ENCODE measurements at regions not wholly inside any gene's neighbourhood (a gene's known extent, or its start where the extent isn't known, plus 50 kb on each side); places are given as distances from the start of the nearest gene placed in this dataset.

GRCh38 chr12:40444174-40444573 is 219.4 kb downstream of the LRRK2 start:
- Mint-ChIP-seq H3K36me3 (ENCODE audit: low read depth) (no peaks in the 10 kb centered on the region), H3K27me3 (ENCODE audit: insufficient read depth, low read depth, poor library complexity) (peaks cover 2% of the 10 kb centered on the region), H3K4me1 (no peaks in the 10 kb centered on the region), H3K9me3 (no peaks in the 10 kb centered on the region), H3K27ac (no peak overlapping the region; the same call in 1 of the 2 replicates), H3K4me3 (no peak overlapping the region)
- Histone ChIP-seq H3K9me2 (ENCODE audit: insufficient read depth) (no peaks in the 10 kb centered on the region), H2AFZ (peak overlapping the region; percentile 77; the same call in 1 of the 2 replicates), H3K36me3 (ENCODE audit: insufficient read depth) (no peaks in the 10 kb centered on the region), H3K4me1 (ENCODE audit: insufficient read depth) (no peaks in the 10 kb centered on the region), H3K79me2 (replicated peaks; ENCODE audit: insufficient read depth) (no peaks in the 10 kb centered on the region), H4K20me1 (replicated peaks; ENCODE audit: insufficient read depth) (no peaks in the 10 kb centered on the region), H3K27me3 (ENCODE audit: insufficient read depth) (no peaks in the 10 kb centered on the region), H3K27ac (ENCODE audit: low read depth) (no peak overlapping the region), H3F3A (replicated peaks; ENCODE audit: low read depth) (no peaks in the 10 kb centered on the region), H3K4me3 (no peak overlapping the region), H3K4me2 (no peak overlapping the region)
- DNase-seq (ENCODE audit: low spot score) (peak; percentile 5), ATAC-seq (no peak)
- TF ChIP-seq, protein P1, sequence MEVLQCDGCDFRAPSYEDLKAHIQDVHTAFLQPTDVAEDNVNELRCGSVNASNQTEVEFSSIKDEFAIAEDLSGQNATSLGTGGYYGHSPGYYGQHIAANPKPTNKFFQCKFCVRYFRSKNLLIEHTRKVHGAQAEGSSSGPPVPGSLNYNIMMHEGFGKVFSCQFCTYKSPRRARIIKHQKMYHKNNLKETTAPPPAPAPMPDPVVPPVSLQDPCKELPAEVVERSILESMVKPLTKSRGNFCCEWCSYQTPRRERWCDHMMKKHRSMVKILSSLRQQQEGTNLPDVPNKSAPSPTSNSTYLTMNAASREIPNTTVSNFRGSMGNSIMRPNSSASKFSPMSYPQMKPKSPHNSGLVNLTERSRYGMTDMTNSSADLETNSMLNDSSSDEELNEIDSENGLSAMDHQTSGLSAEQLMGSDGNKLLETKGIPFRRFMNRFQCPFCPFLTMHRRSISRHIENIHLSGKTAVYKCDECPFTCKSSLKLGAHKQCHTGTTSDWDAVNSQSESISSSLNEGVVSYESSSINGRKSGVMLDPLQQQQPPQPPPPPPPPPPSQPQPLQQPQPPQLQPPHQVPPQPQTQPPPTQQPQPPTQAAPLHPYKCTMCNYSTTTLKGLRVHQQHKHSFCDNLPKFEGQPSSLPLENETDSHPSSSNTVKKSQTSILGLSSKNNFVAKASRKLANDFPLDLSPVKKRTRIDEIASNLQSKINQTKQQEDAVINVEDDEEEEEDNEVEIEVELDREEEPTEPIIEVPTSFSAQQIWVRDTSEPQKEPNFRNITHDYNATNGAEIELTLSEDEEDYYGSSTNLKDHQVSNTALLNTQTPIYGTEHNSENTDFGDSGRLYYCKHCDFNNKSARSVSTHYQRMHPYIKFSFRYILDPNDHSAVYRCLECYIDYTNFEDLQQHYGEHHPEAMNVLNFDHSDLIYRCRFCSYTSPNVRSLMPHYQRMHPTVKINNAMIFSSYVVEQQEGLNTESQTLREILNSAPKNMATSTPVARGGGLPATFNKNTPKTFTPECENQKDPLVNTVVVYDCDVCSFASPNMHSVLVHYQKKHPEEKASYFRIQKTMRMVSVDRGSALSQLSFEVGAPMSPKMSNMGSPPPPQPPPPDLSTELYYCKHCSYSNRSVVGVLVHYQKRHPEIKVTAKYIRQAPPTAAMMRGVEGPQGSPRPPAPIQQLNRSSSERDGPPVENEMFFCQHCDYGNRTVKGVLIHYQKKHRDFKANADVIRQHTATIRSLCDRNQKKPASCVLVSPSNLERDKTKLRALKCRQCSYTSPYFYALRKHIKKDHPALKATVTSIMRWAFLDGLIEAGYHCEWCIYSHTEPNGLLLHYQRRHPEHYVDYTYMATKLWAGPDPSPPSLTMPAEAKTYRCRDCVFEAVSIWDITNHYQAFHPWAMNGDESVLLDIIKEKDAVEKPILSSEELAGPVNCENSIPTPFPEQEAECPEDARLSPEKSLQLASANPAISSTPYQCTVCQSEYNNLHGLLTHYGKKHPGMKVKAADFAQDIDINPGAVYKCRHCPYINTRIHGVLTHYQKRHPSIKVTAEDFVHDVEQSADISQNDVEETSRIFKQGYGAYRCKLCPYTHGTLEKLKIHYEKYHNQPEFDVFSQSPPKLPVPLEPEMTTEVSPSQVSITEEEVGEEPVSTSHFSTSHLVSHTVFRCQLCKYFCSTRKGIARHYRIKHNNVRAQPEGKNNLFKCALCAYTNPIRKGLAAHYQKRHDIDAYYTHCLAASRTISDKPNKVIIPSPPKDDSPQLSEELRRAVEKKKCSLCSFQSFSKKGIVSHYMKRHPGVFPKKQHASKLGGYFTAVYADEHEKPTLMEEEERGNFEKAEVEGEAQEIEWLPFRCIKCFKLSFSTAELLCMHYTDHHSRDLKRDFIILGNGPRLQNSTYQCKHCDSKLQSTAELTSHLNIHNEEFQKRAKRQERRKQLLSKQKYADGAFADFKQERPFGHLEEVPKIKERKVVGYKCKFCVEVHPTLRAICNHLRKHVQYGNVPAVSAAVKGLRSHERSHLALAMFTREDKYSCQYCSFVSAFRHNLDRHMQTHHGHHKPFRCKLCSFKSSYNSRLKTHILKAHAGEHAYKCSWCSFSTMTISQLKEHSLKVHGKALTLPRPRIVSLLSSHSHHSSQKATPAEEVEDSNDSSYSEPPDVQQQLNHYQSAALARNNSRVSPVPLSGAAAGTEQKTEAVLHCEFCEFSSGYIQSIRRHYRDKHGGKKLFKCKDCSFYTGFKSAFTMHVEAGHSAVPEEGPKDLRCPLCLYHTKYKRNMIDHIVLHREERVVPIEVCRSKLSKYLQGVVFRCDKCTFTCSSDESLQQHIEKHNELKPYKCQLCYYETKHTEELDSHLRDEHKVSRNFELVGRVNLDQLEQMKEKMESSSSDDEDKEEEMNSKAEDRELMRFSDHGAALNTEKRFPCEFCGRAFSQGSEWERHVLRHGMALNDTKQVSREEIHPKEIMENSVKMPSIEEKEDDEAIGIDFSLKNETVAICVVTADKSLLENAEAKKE (CRISPR knock-in tag; IDR thresholded peaks at IDR 0.05), result no peak
- TF ChIP-seq STAT1 (IDR thresholded peaks at IDR 0.05; ENCODE audit: unreplicated experiment) (no peak), EZH2 (IDR thresholded peaks at IDR 0.05; ENCODE audit: low read depth, unreplicated experiment) (no peak), JUNB (IDR thresholded peaks at IDR 0.05; ENCODE audit: unreplicated experiment) (no peak), POLR2AphosphoS5 (IDR thresholded peaks at IDR 0.05; ENCODE audit: low read depth) (no peak), EZH2phosphoT487 (IDR thresholded peaks at IDR 0.05; ENCODE audit: unreplicated experiment) (no peak), ZNF331 (CRISPR knock-in tag; IDR thresholded peaks at IDR 0.05; ENCODE audit: low read depth) (no peak), ZNF114 (CRISPR knock-in tag; IDR thresholded peaks at IDR 0.05) (no peak), CREB1 (CRISPR knock-in tag; IDR thresholded peaks at IDR 0.05; ENCODE audit: low read depth) (no peak), NANOG (IDR thresholded peaks at IDR 0.05; ENCODE audit: borderline replicate concordance) (no peak), CTCF (conservative IDR thresholded peaks at IDR 0.05; ENCODE audit: low read depth in 2 of 2) (no peak)
- TF ChIP-seq, protein P2, sequence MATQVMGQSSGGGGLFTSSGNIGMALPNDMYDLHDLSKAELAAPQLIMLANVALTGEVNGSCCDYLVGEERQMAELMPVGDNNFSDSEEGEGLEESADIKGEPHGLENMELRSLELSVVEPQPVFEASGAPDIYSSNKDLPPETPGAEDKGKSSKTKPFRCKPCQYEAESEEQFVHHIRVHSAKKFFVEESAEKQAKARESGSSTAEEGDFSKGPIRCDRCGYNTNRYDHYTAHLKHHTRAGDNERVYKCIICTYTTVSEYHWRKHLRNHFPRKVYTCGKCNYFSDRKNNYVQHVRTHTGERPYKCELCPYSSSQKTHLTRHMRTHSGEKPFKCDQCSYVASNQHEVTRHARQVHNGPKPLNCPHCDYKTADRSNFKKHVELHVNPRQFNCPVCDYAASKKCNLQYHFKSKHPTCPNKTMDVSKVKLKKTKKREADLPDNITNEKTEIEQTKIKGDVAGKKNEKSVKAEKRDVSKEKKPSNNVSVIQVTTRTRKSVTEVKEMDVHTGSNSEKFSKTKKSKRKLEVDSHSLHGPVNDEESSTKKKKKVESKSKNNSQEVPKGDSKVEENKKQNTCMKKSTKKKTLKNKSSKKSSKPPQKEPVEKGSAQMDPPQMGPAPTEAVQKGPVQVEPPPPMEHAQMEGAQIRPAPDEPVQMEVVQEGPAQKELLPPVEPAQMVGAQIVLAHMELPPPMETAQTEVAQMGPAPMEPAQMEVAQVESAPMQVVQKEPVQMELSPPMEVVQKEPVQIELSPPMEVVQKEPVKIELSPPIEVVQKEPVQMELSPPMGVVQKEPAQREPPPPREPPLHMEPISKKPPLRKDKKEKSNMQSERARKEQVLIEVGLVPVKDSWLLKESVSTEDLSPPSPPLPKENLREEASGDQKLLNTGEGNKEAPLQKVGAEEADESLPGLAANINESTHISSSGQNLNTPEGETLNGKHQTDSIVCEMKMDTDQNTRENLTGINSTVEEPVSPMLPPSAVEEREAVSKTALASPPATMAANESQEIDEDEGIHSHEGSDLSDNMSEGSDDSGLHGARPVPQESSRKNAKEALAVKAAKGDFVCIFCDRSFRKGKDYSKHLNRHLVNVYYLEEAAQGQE (IDR thresholded peaks at IDR 0.05; ENCODE audit: unreplicated experiment), result no peak
- TF ChIP-seq, protein P3, sequence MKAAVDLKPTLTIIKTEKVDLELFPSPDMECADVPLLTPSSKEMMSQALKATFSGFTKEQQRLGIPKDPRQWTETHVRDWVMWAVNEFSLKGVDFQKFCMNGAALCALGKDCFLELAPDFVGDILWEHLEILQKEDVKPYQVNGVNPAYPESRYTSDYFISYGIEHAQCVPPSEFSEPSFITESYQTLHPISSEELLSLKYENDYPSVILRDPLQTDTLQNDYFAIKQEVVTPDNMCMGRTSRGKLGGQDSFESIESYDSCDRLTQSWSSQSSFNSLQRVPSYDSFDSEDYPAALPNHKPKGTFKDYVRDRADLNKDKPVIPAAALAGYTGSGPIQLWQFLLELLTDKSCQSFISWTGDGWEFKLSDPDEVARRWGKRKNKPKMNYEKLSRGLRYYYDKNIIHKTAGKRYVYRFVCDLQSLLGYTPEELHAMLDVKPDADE (IDR thresholded peaks at IDR 0.05), result no peak

All from GM23338 (cell line).